Ishikawa (cell line): ENCODE measurements at regions not wholly inside any gene's neighbourhood (a gene's known extent, or its start where the extent isn't known, plus 50 kb on each side); places are given as distances from the start of the nearest gene placed in this dataset.

Source experiments
- CEBPB ChIP-seq: IDR thresholded peaks from 2 replicates; pipeline ENCODE4 v1.6.1; 2012
- CREB1 ChIP-seq: IDR thresholded peaks from 2 replicates; pipeline ENCODE4 v1.6.1; 2012; ENCODE audit warnings: low read depth
- EGR1 ChIP-seq: IDR thresholded peaks from 2 replicates; pipeline ENCODE4 v1.6.1; 2012
- EP300 ChIP-seq: IDR thresholded peaks from 2 replicates; pipeline ENCODE4 v1.6.1; 2012; ENCODE audit warnings: borderline replicate concordance
- FOXM1 ChIP-seq: IDR thresholded peaks from 2 replicates; pipeline ENCODE4 v1.6.1; 2012; ENCODE audit warnings: low read depth, borderline replicate concordance
- NFIC ChIP-seq: IDR thresholded peaks from 2 replicates; pipeline ENCODE4 v1.6.1; 2012
- RAD21 ChIP-seq: IDR thresholded peaks from 2 replicates; pipeline ENCODE4 v1.6.1; 2012; ENCODE audit warnings: low read depth
- TCF12 ChIP-seq: IDR thresholded peaks from 2 replicates; pipeline ENCODE4 v1.6.1; 2012; ENCODE audit warnings: low read depth
- TEAD4 ChIP-seq: IDR thresholded peaks from 2 replicates; pipeline ENCODE4 v1.6.1; 2012
- YY1 ChIP-seq: IDR thresholded peaks from 2 replicates; pipeline ENCODE4 v1.6.1; 2012; ENCODE audit warnings: low read depth
- TF ChIP-seq, protein P1 (sequence below): IDR thresholded peaks from 2 replicates; pipeline ENCODE4 v1.6.1; 2012
- TF ChIP-seq, protein P2 (sequence below): IDR thresholded peaks from 2 replicates; pipeline ENCODE4 v1.6.1; 2012
- TF ChIP-seq, protein P3 (sequence below): IDR thresholded peaks from 2 replicates; pipeline ENCODE4 v1.6.1; 2012; ENCODE audit warnings: low read depth, mild to moderate bottlenecking

DNA sequence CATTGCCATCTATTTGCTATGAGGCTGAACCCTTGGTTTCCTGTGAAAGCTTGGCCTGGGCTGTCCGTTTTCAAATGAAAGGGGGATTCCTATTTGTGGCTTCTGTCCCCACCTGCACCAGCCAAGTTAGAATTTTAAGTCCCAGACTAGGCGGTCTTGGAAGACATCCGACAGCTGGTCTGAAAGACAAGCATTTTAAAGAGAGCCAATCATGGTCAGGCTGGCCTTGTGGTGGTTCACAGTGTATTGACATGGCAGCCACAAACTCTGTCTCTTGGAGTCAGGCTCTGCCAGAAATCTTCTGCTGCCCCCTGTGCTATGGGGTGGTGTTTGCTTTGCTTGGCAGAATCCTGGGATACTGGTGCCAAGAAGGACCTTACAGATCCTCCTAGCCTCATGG lies 319.2 kb upstream of the MOCS1 start:
- TF ChIP-seq, protein P1, sequence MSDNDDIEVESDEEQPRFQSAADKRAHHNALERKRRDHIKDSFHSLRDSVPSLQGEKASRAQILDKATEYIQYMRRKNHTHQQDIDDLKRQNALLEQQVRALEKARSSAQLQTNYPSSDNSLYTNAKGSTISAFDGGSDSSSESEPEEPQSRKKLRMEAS: no peak
- TF ChIP-seq CEBPB (no peak), EGR1 (no peak), YY1 (no peak), TEAD4 (no peak), NFIC (no peak), CREB1 (no peak), TCF12 (no peak), EP300 (no peak), FOXM1 (no peak), RAD21 (no peak)
- TF ChIP-seq, protein P2, sequence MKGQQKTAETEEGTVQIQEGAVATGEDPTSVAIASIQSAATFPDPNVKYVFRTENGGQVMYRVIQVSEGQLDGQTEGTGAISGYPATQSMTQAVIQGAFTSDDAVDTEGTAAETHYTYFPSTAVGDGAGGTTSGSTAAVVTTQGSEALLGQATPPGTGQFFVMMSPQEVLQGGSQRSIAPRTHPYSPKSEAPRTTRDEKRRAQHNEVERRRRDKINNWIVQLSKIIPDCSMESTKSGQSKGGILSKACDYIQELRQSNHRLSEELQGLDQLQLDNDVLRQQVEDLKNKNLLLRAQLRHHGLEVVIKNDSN: no peak
- TF ChIP-seq, protein P3, sequence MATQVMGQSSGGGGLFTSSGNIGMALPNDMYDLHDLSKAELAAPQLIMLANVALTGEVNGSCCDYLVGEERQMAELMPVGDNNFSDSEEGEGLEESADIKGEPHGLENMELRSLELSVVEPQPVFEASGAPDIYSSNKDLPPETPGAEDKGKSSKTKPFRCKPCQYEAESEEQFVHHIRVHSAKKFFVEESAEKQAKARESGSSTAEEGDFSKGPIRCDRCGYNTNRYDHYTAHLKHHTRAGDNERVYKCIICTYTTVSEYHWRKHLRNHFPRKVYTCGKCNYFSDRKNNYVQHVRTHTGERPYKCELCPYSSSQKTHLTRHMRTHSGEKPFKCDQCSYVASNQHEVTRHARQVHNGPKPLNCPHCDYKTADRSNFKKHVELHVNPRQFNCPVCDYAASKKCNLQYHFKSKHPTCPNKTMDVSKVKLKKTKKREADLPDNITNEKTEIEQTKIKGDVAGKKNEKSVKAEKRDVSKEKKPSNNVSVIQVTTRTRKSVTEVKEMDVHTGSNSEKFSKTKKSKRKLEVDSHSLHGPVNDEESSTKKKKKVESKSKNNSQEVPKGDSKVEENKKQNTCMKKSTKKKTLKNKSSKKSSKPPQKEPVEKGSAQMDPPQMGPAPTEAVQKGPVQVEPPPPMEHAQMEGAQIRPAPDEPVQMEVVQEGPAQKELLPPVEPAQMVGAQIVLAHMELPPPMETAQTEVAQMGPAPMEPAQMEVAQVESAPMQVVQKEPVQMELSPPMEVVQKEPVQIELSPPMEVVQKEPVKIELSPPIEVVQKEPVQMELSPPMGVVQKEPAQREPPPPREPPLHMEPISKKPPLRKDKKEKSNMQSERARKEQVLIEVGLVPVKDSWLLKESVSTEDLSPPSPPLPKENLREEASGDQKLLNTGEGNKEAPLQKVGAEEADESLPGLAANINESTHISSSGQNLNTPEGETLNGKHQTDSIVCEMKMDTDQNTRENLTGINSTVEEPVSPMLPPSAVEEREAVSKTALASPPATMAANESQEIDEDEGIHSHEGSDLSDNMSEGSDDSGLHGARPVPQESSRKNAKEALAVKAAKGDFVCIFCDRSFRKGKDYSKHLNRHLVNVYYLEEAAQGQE: no peak
